ENCODE measurements at regions not wholly inside any gene's neighbourhood (a gene's known extent, or its start where the extent isn't known, plus 50 kb on each side); places are given as distances from the start of the nearest gene placed in this dataset.

DNA sequence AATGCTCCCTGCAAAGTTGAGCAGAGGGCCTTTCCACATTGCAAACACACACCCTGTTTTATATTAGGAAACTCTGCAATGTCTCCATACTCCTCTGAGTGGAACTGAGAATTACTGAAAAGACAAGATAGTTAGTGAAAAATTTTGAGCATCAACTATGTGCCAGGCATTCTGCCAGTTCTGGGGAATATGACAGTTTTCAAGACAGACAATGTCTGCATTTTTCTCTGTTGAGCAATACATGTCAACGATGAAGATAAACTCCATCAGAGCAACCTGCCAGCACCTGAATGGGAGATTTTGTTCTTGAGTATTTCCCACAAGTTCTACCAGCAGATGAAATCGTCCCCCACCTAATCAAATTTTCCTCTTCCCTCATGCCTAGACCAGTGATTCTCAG, 203.4 kb upstream of the BMPER start:
- no peaks in the 10 kb centered on the region for H3K36me3 ChIP-seq
- DNase-seq, result no peak
- intact Hi-C loops (cut with DNase I), result no loop called here
- H3K4me1 ChIP-seq, result no peaks in the 10 kb centered on the region
- TF ChIP-seq, protein P1, sequence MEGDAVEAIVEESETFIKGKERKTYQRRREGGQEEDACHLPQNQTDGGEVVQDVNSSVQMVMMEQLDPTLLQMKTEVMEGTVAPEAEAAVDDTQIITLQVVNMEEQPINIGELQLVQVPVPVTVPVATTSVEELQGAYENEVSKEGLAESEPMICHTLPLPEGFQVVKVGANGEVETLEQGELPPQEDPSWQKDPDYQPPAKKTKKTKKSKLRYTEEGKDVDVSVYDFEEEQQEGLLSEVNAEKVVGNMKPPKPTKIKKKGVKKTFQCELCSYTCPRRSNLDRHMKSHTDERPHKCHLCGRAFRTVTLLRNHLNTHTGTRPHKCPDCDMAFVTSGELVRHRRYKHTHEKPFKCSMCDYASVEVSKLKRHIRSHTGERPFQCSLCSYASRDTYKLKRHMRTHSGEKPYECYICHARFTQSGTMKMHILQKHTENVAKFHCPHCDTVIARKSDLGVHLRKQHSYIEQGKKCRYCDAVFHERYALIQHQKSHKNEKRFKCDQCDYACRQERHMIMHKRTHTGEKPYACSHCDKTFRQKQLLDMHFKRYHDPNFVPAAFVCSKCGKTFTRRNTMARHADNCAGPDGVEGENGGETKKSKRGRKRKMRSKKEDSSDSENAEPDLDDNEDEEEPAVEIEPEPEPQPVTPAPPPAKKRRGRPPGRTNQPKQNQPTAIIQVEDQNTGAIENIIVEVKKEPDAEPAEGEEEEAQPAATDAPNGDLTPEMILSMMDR (IDR thresholded peaks at IDR 0.05), result no peak
- no peak for TF ChIP-seq POLR2A (IDR thresholded peaks at IDR 0.05)
- H3K4me3 ChIP-seq, result no peak overlapping the region
- peaks cover 0 to 14% (median 3%) of the 10 kb centered on the region in 3 donors for H3K9me3 ChIP-seq
- no peaks in the 10 kb centered on the region for H3K27me3 ChIP-seq
- WGBS, 2 donors, result 42 to 74% methylated on average over 2 of the region's 2 CpGs
- no peak overlapping the region for H3K27ac ChIP-seq

DNA sequence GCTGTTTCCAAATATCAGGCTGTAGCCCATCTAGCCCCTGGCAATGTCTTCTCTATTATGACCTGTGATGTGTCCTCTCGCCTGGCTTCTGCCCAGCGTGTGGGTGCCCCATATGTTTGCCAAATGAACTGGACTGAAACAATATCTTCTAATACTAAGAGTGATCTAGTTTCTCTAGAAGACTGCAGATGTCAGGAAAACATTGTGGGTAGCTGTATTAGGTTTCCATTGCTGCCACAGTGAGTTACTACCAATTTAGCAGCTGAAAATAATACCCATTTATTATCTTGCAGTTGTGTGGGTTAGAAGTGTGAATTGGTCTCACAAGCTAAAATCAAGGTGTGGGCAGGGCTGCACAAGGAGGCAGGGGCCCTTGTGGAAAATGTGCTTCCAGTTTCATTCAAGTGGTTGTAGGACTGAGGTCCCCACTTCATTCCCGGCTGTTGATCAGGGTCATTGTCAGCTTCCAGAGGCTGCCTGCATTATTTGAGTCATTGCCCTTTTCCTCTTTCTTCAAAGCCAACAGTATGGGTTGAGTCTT, 202.8 kb upstream of the BMPER start:
- no peak for DNase-seq
- WGBS, 2 donors, result 87 to 93% methylated on average over 3 of the region's 3 CpGs
- H3K4me1 ChIP-seq, result no peaks in the 10 kb centered on the region
- H3K27me3 ChIP-seq, result no peaks in the 10 kb centered on the region
- H3K36me3 ChIP-seq, result no peaks in the 10 kb centered on the region
- intact Hi-C loops (cut with DNase I), result no loop called here
- TF ChIP-seq POLR2A (IDR thresholded peaks at IDR 0.05), result no peak
- TF ChIP-seq, protein P1 (IDR thresholded peaks at IDR 0.05), result no peak
- H3K27ac ChIP-seq, result no peak overlapping the region
- no peak overlapping the region for H3K4me3 ChIP-seq
- H3K9me3 ChIP-seq, result peaks cover 0 to 14% (median 3%) of the 10 kb centered on the region in 3 donors

DNA sequence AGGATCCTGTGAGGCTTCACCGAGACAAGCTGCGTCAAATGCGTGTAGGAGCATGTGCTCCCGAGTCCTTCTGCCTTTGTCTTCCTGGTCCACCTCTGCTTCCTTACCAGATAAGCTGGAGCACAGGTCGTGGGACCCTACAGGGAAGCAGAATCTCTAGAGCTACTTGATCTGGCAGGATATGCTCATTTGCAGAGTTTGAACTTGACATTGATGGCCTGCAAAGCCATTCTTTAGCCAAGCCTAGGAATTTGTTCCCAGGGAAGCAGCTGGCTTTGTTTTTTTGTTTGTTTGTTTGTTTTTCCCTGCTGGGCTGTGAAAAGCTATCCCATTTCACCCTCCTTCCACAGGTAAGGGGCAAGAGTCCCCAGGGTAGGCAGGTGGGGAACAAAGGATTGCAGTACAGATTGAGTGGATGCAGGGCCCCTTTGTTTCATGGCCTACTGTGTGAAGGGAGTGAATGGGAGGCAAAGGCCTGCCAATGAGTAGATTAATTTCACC, 200.0 kb upstream of the BMPER start:
- Histone ChIP-seq H3K9me3 (peaks cover 0 to 13% (median 3%) of the 10 kb centered on the region in 3 donors), H3K27me3 (no peaks in the 10 kb centered on the region), H3K4me3 (no peak overlapping the region), H3K4me1 (no peaks in the 10 kb centered on the region), H3K27ac (no peak overlapping the region), H3K36me3 (no peaks in the 10 kb centered on the region)
- no peak for DNase-seq
- intact Hi-C loops (cut with DNase I), result no loop called here
- 83 to 85% methylated on average over 5 of the region's 5 CpGs for WGBS, 2 donors
- TF ChIP-seq POLR2A (IDR thresholded peaks at IDR 0.05), result no peak
- TF ChIP-seq, protein P1 (IDR thresholded peaks at IDR 0.05), result no peak

DNA sequence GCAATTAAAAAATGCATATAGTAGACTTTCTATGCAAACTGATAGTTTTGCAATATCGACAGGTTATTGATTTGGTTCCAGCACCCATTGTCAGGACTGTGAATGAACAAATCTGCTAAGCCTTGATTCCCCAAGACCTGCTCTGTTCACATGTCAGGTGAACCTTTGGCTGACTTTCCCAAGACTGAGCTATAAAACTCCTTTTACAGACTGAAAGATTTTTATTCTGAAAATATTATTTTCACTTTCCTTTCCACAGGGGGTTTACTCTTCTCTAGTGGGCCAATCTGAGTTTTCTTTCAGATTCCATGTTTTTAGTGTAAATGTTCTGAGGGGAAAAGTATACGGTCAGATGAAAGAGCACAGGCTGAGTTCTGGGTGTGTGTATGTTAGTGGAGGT, 199.2 kb upstream of the BMPER start:
- no peaks in the 10 kb centered on the region for H3K4me1 ChIP-seq
- TF ChIP-seq, protein P1 (IDR thresholded peaks at IDR 0.05), result no peak
- TF ChIP-seq POLR2A (IDR thresholded peaks at IDR 0.05), result no peak
- H3K36me3 ChIP-seq, result no peaks in the 10 kb centered on the region
- H3K27me3 ChIP-seq, result no peaks in the 10 kb centered on the region
- 71 to 74% methylated on average over 2 of the region's 2 CpGs for WGBS, 2 donors
- intact Hi-C loops (cut with DNase I), result no loop called here
- H3K27ac ChIP-seq, result no peak overlapping the region
- no peak for DNase-seq
- H3K9me3 ChIP-seq, result peaks cover 0 to 6% (median 3%) of the 10 kb centered on the region in 3 donors
- no peak overlapping the region for H3K4me3 ChIP-seq

DNA sequence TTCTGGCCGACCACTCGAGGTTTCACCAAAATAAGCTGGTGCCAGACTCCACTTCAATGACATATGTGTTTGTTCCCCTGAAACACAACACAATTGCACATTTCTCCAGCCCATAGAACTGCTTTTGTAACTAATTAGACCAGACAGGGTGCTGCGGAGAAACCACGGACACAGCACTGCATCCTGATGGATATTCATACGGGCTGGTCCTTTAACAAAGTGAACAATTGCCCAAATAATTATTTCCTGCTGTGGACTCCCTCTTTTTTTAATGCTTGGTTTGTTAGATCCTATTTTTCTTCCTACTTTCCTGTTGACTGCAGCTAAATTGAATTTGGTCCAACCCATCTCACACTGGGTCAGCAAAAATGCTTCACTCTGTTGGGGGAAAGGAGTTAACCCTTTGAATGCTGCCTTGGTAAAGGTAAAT, 198.6 kb upstream of the BMPER start:
- intact Hi-C loops (cut with DNase I), result no loop called here
- 55 to 69% methylated on average over 5 of the region's 5 CpGs for WGBS, 2 donors
- H3K27ac ChIP-seq, result no peak overlapping the region
- no peaks in the 10 kb centered on the region for H3K36me3 ChIP-seq
- TF ChIP-seq POLR2A (IDR thresholded peaks at IDR 0.05), result no peak
- TF ChIP-seq, protein P1 (IDR thresholded peaks at IDR 0.05), result no peak
- no peak for DNase-seq
- H3K27me3 ChIP-seq, result no peaks in the 10 kb centered on the region
- no peak overlapping the region for H3K4me3 ChIP-seq
- H3K9me3 ChIP-seq, result no peaks in the 10 kb centered on the region
- no peaks in the 10 kb centered on the region for H3K4me1 ChIP-seq

Data from esophagus squamous epithelium (tissue), 5 donors.